GM13976 (cell line): ENCODE measurements at regions not wholly inside any gene's neighbourhood (a gene's known extent, or its start where the extent isn't known, plus 50 kb on each side); places are given as distances from the start of the nearest gene placed in this dataset.

Source experiments
- DNase-seq: peaks from one replicate; pipeline ENCODE4 v3.0.0; 2012; ENCODE audit warnings: low spot score
- in situ Hi-C: fragments of 300-500 bp; cut with MboI; formaldehyde crosslinking; loops from one replicate; pipeline ENCODE4 v1.12.0; 2022; ENCODE audit warnings: low sequenced_read_pairs, mixed read lengths, inconsistent platforms; ENCODE audit not compliant: unreplicated experiment
- TF ChIP-seq, protein P1 (sequence below): IDR thresholded peaks from 2 replicates; pipeline ENCODE4 v1.5.1; 2012; ENCODE audit warnings: borderline replicate concordance, mild to moderate bottlenecking; ENCODE audit not compliant: insufficient read depth; ENCODE audit errors: extremely low read depth, missing control alignments, control extremely low read depth

DNA sequence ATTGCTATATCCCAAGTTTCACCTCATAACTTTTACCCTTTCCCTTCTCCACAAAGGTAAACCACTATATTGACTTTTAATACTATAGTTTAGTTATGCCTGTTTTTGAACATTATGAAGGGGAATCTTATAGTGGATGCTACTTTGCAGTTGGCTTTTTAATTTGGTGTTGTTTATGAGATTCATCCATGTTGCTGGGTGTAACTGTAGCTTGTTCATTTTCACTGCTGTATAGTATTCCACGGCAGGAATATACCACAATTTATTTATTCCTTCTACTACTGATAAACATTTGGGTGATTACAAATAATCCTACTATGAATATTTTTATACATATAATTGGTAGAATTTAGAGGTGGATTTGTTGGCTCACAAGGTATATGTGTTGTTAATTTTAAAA lies 88.4 kb upstream of the NALF2 start:
- no peak for DNase-seq
- TF ChIP-seq, protein P1, sequence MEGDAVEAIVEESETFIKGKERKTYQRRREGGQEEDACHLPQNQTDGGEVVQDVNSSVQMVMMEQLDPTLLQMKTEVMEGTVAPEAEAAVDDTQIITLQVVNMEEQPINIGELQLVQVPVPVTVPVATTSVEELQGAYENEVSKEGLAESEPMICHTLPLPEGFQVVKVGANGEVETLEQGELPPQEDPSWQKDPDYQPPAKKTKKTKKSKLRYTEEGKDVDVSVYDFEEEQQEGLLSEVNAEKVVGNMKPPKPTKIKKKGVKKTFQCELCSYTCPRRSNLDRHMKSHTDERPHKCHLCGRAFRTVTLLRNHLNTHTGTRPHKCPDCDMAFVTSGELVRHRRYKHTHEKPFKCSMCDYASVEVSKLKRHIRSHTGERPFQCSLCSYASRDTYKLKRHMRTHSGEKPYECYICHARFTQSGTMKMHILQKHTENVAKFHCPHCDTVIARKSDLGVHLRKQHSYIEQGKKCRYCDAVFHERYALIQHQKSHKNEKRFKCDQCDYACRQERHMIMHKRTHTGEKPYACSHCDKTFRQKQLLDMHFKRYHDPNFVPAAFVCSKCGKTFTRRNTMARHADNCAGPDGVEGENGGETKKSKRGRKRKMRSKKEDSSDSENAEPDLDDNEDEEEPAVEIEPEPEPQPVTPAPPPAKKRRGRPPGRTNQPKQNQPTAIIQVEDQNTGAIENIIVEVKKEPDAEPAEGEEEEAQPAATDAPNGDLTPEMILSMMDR: no peak
- in situ Hi-C loops: no loop called here

DNA sequence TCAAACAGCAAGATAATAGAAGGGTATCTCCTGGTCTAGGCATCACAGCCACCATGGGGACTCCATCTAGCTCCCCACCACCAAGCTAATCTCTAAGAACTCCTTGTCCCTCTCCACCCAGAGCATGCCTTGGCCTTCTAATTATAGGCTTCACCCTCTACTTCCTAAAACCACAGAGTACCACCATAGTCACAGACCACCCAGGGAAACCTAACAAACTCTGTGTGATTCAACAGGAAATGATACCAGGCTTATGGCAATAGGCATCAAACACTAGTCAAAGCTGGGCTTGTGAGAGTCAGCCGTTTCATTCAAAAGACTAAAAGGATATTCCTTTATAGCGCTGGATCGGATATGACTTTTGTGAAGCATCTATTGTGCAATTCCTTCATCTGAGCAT lies 91.5 kb upstream of the NALF2 start:
- no peak for DNase-seq
- TF ChIP-seq, protein P1: no peak
- in situ Hi-C loops: no loop called here

DNA sequence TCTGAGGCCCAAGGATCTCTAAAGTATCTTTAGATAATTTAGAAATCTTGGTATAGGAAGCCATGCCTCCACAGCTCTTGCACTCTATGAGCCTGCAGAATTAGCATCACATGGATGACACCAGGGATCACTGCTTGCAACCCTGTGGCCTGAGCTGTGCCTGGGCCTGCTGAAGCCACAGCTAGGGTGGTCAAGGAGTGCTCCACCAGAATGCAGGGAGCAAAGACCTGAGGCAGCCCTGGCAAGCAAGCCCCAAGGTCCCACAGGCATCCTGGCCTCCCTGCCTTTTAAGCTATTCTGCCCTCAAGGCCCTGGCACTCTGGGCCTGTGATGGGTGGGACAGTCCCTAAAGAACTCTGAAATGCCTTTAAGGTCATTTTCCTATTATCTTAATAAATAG lies 105.2 kb upstream of the NALF2 start:
- in situ Hi-C loops: no loop called here
- TF ChIP-seq, protein P1: no peak
- DNase-seq: no peak

DNA sequence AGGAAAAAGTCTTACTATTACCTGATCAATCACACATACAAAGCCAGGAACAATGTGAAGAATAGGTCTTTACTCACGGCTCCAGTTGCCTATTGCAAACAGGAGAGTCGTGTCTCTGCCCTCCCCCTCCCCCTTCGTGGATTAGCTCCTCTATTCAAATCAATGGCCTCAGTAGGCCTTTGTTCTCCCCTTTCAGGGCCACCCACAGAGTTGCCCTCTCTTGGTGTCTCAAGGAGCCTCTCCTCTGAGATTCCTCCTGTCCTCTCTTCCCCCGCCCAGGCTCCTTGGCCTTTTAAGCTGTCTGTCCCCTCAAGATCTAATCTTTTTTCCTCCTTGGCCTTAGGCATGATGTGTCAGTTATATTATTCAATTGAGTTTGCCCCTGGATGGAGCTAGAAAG lies 107.2 kb upstream of the NALF2 start:
- in situ Hi-C loops: no loop called here
- TF ChIP-seq, protein P1: no peak
- no peak for DNase-seq

DNA sequence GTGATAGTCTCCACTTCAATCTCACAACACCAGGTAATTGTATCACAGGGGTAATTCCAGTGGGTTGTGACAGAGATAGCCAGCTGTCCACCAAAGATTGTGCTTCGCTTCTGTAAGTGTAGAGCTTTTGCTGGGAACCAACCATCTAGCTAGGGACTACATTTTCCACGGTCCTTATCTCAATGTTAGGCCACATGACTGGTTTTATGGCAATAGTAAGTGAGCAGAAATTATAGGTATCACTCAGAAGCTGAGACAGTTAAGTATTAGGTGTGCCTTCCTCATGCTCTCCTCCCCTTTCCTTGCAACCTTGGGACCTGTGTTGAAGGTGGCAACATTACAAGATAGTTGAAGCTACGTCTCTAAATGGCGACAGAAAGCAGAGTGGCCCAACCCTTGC lies 108.8 kb upstream of the NALF2 start:
- in situ Hi-C loops: no loop called here
- TF ChIP-seq, protein P1: no peak
- no peak for DNase-seq

DNA sequence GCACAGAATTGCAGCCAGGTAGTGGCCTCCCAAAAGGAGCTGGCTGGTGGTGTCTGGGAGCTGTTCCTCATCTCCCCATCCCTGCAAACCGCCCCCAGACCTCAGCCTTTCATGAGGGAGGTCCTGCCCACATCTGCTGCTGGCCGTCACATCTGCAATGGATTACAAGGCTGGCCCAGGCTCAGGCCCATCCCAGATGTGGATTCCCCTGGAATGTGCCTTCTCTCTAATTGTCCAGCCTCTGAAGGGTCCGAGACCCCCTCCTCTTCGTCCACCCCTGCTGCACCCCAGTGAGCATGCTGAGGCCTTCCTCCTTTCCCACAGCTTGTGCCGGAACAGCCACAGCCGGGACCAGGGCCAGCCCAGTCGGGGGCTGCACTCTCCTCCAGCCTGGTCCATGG lies 115.0 kb upstream of the NALF2 start:
- in situ Hi-C loops: no loop called here
- TF ChIP-seq, protein P1: no peak
- no peak for DNase-seq

DNA sequence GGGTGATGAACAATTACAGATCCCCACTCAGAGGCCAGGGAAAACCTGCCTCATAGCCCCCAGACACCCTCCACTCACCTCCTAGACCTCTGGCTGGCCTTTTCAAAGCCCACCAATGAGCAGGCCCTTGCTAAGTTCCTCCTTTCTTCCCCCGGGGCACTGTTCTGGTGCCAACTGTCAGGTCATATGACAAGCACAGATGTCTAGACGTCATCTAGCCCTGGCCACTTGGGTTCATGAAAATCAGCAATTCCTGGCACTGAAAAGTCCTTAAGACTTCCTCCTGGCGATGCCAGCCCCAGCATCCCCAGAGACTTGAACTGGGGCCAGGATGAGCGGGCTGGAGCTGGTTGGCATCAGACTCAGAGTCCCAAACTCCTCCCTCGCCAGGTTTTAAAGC lies 115.6 kb upstream of the NALF2 start:
- TF ChIP-seq, protein P1: no peak
- in situ Hi-C loops: no loop called here
- no peak for DNase-seq
